WTC11 (cell line): ENCODE measurements at regions not wholly inside any gene's neighbourhood (a gene's known extent, or its start where the extent isn't known, plus 50 kb on each side); places are given as distances from the start of the nearest gene placed in this dataset.

Experiments
- IRF2 ChIP-seq: sonication (generic); formaldehyde crosslinking; IDR thresholded peaks from 2 replicates; pipeline ENCODE4 v1.8.0; 2022; ENCODE audit warnings: low read depth, missing genetic modification reagents, borderline replicate concordance
- NR1H2 ChIP-seq: sonication (generic); formaldehyde crosslinking; IDR thresholded peaks from 2 replicates; pipeline ENCODE4 v1.9.0; 2021; ENCODE audit warnings: mild to moderate bottlenecking, moderate library complexity, missing genetic modification reagents
- SMAD3 ChIP-seq: sonication (generic); formaldehyde crosslinking; IDR thresholded peaks from 2 replicates; pipeline ENCODE4 v1.8.0; 2022; ENCODE audit warnings: missing genetic modification reagents, mild to moderate bottlenecking, borderline replicate concordance
- TP53 ChIP-seq: sonication (generic); formaldehyde crosslinking; IDR thresholded peaks from 2 replicates; pipeline ENCODE4 v1.8.1; 2023; ENCODE audit warnings: mild to moderate bottlenecking, missing genetic modification reagents
- ZNF263 ChIP-seq: sonication (generic); formaldehyde crosslinking; IDR thresholded peaks from 2 replicates; pipeline ENCODE4 v1.8.1; 2022; ENCODE audit warnings: low read depth, mild to moderate bottlenecking, moderate library complexity, missing genetic modification reagents
- TF ChIP-seq, protein P1 (sequence below): sonication (generic); formaldehyde crosslinking; IDR thresholded peaks from 2 replicates; pipeline ENCODE4 v1.8.0; 2022; ENCODE audit warnings: mild to moderate bottlenecking, missing genetic modification reagents
- TF ChIP-seq, protein P2 (sequence below): fragments of 200-600 bp; IDR thresholded peaks from 2 replicates; pipeline ENCODE4 v1.8.0; 2022; ENCODE audit warnings: antibody characterized with exemption
- TF ChIP-seq, protein P3 (sequence below): sonication (generic); formaldehyde crosslinking; conservative IDR thresholded peaks from 2 replicates; pipeline ENCODE4 v1.8.1; 2023; ENCODE audit warnings: mild to moderate bottlenecking, low read depth, missing genetic modification reagents, moderate library complexity

GRCh38 chr14:44403193-44403592, 103.9 kb downstream of the FSCB start:
- TF ChIP-seq IRF2 (CRISPR knock-in tag), result no peak
- TF ChIP-seq NR1H2 (CRISPR knock-in tag), result no peak
- TF ChIP-seq, protein P1, sequence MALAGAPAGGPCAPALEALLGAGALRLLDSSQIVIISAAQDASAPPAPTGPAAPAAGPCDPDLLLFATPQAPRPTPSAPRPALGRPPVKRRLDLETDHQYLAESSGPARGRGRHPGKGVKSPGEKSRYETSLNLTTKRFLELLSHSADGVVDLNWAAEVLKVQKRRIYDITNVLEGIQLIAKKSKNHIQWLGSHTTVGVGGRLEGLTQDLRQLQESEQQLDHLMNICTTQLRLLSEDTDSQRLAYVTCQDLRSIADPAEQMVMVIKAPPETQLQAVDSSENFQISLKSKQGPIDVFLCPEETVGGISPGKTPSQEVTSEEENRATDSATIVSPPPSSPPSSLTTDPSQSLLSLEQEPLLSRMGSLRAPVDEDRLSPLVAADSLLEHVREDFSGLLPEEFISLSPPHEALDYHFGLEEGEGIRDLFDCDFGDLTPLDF (CRISPR knock-in tag), result no peak
- TF ChIP-seq, protein P2, sequence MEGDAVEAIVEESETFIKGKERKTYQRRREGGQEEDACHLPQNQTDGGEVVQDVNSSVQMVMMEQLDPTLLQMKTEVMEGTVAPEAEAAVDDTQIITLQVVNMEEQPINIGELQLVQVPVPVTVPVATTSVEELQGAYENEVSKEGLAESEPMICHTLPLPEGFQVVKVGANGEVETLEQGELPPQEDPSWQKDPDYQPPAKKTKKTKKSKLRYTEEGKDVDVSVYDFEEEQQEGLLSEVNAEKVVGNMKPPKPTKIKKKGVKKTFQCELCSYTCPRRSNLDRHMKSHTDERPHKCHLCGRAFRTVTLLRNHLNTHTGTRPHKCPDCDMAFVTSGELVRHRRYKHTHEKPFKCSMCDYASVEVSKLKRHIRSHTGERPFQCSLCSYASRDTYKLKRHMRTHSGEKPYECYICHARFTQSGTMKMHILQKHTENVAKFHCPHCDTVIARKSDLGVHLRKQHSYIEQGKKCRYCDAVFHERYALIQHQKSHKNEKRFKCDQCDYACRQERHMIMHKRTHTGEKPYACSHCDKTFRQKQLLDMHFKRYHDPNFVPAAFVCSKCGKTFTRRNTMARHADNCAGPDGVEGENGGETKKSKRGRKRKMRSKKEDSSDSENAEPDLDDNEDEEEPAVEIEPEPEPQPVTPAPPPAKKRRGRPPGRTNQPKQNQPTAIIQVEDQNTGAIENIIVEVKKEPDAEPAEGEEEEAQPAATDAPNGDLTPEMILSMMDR, result no peak
- no peak for TF ChIP-seq TP53 (CRISPR knock-in tag)
- no peak for TF ChIP-seq ZNF263 (CRISPR knock-in tag)
- no peak for TF ChIP-seq SMAD3 (CRISPR knock-in tag)
- TF ChIP-seq, protein P3, sequence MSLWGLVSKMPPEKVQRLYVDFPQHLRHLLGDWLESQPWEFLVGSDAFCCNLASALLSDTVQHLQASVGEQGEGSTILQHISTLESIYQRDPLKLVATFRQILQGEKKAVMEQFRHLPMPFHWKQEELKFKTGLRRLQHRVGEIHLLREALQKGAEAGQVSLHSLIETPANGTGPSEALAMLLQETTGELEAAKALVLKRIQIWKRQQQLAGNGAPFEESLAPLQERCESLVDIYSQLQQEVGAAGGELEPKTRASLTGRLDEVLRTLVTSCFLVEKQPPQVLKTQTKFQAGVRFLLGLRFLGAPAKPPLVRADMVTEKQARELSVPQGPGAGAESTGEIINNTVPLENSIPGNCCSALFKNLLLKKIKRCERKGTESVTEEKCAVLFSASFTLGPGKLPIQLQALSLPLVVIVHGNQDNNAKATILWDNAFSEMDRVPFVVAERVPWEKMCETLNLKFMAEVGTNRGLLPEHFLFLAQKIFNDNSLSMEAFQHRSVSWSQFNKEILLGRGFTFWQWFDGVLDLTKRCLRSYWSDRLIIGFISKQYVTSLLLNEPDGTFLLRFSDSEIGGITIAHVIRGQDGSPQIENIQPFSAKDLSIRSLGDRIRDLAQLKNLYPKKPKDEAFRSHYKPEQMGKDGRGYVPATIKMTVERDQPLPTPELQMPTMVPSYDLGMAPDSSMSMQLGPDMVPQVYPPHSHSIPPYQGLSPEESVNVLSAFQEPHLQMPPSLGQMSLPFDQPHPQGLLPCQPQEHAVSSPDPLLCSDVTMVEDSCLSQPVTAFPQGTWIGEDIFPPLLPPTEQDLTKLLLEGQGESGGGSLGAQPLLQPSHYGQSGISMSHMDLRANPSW, result no peak
